NOMO-1 treated with dmso at 0.1 percent for 144 hours (cell line): ENCODE measurements at regions not wholly inside any gene's neighbourhood (a gene's known extent, or its start where the extent isn't known, plus 50 kb on each side); places are given as distances from the start of the nearest gene placed in this dataset.

Experiments
- DNase-seq: peaks from one replicate; lab custom pipeline; 2025; ENCODE audit not compliant: unreplicated experiment; lab: John Stamatoyannopoulos, UW

GRCh38 chr12:94059394-94060368 lies 88.7 kb upstream of the PLXNC1 start:
- DNase-seq = no peak

GRCh38 chr12:94062194-94062593 lies 86.2 kb upstream of the PLXNC1 start:
- DNase-seq = no peak

- DNase-seq = no peak
These were observed 85.4 kb upstream of the PLXNC1 start for GRCh38 chr12:94062796-94063635.

GRCh38 chr12:94070520-94070919 lies 77.9 kb upstream of the PLXNC1 start:
- DNase-seq = no peak

GRCh38 chr12:94071258-94071657 lies 77.1 kb upstream of the PLXNC1 start:
- no peak for DNase-seq

GRCh38 chr12:94073441-94074051 lies 74.8 kb upstream of the PLXNC1 start:
- no peak for DNase-seq

- no peak for DNase-seq
These were observed 74.0 kb upstream of the PLXNC1 start for GRCh38 chr12:94074216-94074979.

GRCh38 chr12:94074980-94075629 lies 73.3 kb upstream of the PLXNC1 start:
- DNase-seq = peak; percentile 52

GRCh38 chr12:94077209-94077608 lies 71.2 kb upstream of the PLXNC1 start:
- DNase-seq = no peak

- no peak for DNase-seq
These were observed 70.1 kb upstream of the PLXNC1 start for GRCh38 chr12:94078138-94078723.

GRCh38 chr12:94078736-94079509 lies 69.5 kb upstream of the PLXNC1 start:
- DNase-seq = no peak

- no peak for DNase-seq
These were observed 68.6 kb upstream of the PLXNC1 start for GRCh38 chr12:94079566-94080340.

GRCh38 chr12:94080341-94081009 lies 67.9 kb upstream of the PLXNC1 start:
- no peak for DNase-seq

GRCh38 chr12:94082690-94083089 lies 65.7 kb upstream of the PLXNC1 start:
- DNase-seq = no peak

- no peak for DNase-seq
These were observed 58.5 kb upstream of the PLXNC1 start for GRCh38 chr12:94089891-94090290.

- DNase-seq = no peak
These were observed 56.8 kb upstream of the PLXNC1 start for GRCh38 chr12:94091624-94092023.

- no peak for DNase-seq
These were observed 55.7 kb upstream of the PLXNC1 start for GRCh38 chr12:94092516-94093241.
